Heart left ventricle (tissue), 16 donors: ENCODE measurements at regions not wholly inside any gene's neighbourhood (a gene's known extent, or its start where the extent isn't known, plus 50 kb on each side); places are given as distances from the start of the nearest gene placed in this dataset.
A peak's percentile ranks its signal among the peaks of the same experiment; 100 is the strongest.

Source experiments
- ATAC-seq, 4 donors: fragments of 200-7000 bp; cut with Tn5 transposase; one replicate each; pipeline ENCODE4 v1.9.1; 2020 to 2022; ENCODE audit warnings: moderate library complexity in 4 of 4, mild to moderate bottlenecking in 3 of 4, moderate number of reproducible peaks in 1 of 4
- DNase-seq, 5 donors: peaks; one replicate each; pipeline ENCODE4 v3.0.0-alpha.2; 2020
- H3K27ac ChIP-seq, 12 donors: fragments of 200-600 bp; sonication (generic) in 4 of 12; one replicate each; pipeline versions ENCODE4 v1.5.0 to v1.8.0; 2016 to 2022; ENCODE audit warnings: mild to moderate bottlenecking in 2 of 12
- H3K27me3 ChIP-seq, 9 donors: fragments of 200-600 bp; sonication (generic) in 2 of 9; one replicate each; pipeline versions ENCODE4 v1.5.1 to v1.8.0; 2016 to 2022; ENCODE audit warnings: mild to moderate bottlenecking in 3 of 9
- H3K36me3 ChIP-seq, 9 donors: fragments of 200-600 bp; sonication (generic) in 2 of 9; one replicate each; pipeline versions ENCODE4 v1.5.0 to v1.8.0; 2018 to 2022; ENCODE audit warnings: mild to moderate bottlenecking in 2 of 9
- H3K4me1 ChIP-seq, 12 donors: fragments of 200-600 bp; sonication (generic) in 4 of 12; one replicate each; pipeline versions ENCODE4 v1.5.0 to v1.8.0; 2016 to 2022; ENCODE audit warnings: mild to moderate bottlenecking in 3 of 12
- H3K4me3 ChIP-seq, 12 donors: fragments of 200-600 bp; sonication (generic) in 4 of 12; one replicate each; pipeline versions ENCODE4 v1.5.0 to v1.8.0; 2017 to 2022; ENCODE audit warnings: mild to moderate bottlenecking in 9 of 12, moderate library complexity in 4 of 12
- H3K9me3 ChIP-seq, 12 donors: fragments of 200-600 bp; sonication (generic) in 4 of 12; one replicate each; pipeline versions ENCODE4 v1.5.0 to v1.8.0; 2016 to 2022; ENCODE audit warnings: mild to moderate bottlenecking in 1 of 12
- POLR2A ChIP-seq, 2 donors: fragments of 450-650 bp; IDR thresholded peaks; one replicate each; pipeline ENCODE4 v1.6.1; 2017; ENCODE audit warnings: antibody characterized with exemption in 2 of 2, mild to moderate bottlenecking in 2 of 2, moderate library complexity in 2 of 2
- WGBS, 4 donors: extraction: QIAGEN DNeasy Blood & Tissue Kit in 2 of 4; methylation state at CpG; one replicate each; pipeline versions ENCODE4 v1.1.5 to v1.1.7; 2013 to 2018; 5-methylcytosine and 5-hydroxymethylcytosine counted together
- intact Hi-C, 10 donors: fragments of 100-400 bp; cut with DNase I; formaldehyde crosslinking; loops; one replicate each; pipeline versions ENCODE4 v1.11.1 to v1.14.2; 2022
- TF ChIP-seq, protein P1 (sequence below), 12 donors: fragments of 200-600 bp; sonication (generic) in 4 of 12; IDR thresholded peaks; one replicate each; pipeline versions ENCODE4 v1.5.0 to v1.8.0; 2018 to 2022; ENCODE audit warnings: antibody characterized with exemption in 12 of 12, mild to moderate bottlenecking in 5 of 12
- donor health status: ischemic (EF 13 %, LVEDD 7.1; RV severe dilation, severe dysfunction).
- donor health status: healthy with polysubstance abuse.
- donor health status: DM: no; HTN: yes; CAD: no.
- donor health status: DM: no; HTN: no; CAD: no.
- donor health status: ischemic (EF 25% LVEDD 6.9; RV normal size, moderate dysfunction).
- donor health status: ischemic (EF 25% LVEDD 5.7; RV mildly dilated, moderate dysfunction).
- donor health status: healthy.
- donor health status: DM: yes; HTN: yes; CAD: no.
- donor health status: ischemic (EF 35%, LVEDD 5.7; RV mildly dilated, moderate dysfunction).
- donor health status: nonischemic (EF 11% LVEDD 7.7; RV severe dilation, severe dysfunction).
- donor health status: DM: yes; HTN: yes; CAD: no.
- donor health status: PGD.
- donor health status: ischemic (EF 29% LVEDD 5.4; RV normal size, mild dysfunction).
- donor health status: nonischemic (EF 23%, LVEDD 6.1; RV moderate dilation, normal function).

- WGBS, 4 donors: 51 to 66% (median 58%) methylated on average over 4 of the region's 4 CpGs
- Histone ChIP-seq H3K9me3 (no peaks in the 10 kb centered on the region), H3K27ac (no peak overlapping the region), H3K27me3 (no peaks in the 10 kb centered on the region), H3K4me3 (no peak overlapping the region), H3K36me3 (no peaks in the 10 kb centered on the region), H3K4me1 (no peaks in the 10 kb centered on the region)
- TF ChIP-seq, protein P1, sequence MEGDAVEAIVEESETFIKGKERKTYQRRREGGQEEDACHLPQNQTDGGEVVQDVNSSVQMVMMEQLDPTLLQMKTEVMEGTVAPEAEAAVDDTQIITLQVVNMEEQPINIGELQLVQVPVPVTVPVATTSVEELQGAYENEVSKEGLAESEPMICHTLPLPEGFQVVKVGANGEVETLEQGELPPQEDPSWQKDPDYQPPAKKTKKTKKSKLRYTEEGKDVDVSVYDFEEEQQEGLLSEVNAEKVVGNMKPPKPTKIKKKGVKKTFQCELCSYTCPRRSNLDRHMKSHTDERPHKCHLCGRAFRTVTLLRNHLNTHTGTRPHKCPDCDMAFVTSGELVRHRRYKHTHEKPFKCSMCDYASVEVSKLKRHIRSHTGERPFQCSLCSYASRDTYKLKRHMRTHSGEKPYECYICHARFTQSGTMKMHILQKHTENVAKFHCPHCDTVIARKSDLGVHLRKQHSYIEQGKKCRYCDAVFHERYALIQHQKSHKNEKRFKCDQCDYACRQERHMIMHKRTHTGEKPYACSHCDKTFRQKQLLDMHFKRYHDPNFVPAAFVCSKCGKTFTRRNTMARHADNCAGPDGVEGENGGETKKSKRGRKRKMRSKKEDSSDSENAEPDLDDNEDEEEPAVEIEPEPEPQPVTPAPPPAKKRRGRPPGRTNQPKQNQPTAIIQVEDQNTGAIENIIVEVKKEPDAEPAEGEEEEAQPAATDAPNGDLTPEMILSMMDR (IDR thresholded peaks at IDR 0.05): no peak
- TF ChIP-seq POLR2A (IDR thresholded peaks at IDR 0.05): no peak
- intact Hi-C loops: no loop called here
- DNase-seq (no peak), ATAC-seq (no peak)
These were observed 80.2 kb upstream of the FRMPD4 start for GRCh38 chrX:12058087-12058486.

GRCh38 chrX:12060489-12061260 lies 77.6 kb upstream of the FRMPD4 start:
- H3K4me1 ChIP-seq: no peaks in the 10 kb centered on the region
- WGBS, 4 donors: 72 to 85% (median 81%) methylated on average over 2 of the region's 2 CpGs
- H3K27ac ChIP-seq: no peak overlapping the region
- H3K9me3 ChIP-seq: no peaks in the 10 kb centered on the region
- DNase-seq (no peak), ATAC-seq (no peak)
- no peaks in the 10 kb centered on the region for H3K27me3 ChIP-seq
- H3K4me3 ChIP-seq: no peak overlapping the region
- H3K36me3 ChIP-seq: no peaks in the 10 kb centered on the region
- TF ChIP-seq POLR2A (IDR thresholded peaks at IDR 0.05): no peak
- TF ChIP-seq, protein P1 (IDR thresholded peaks at IDR 0.05): no peak
- intact Hi-C loops: no loop called here

GRCh38 chrX:12065251-12065650 lies 73.0 kb upstream of the FRMPD4 start:
- no peak overlapping the region for H3K4me3 ChIP-seq
- WGBS, 4 donors: 16 to 35% (median 27%) methylated on average over 5 of the region's 5 CpGs
- H3K27ac ChIP-seq: no peak overlapping the region
- H3K36me3 ChIP-seq: no peaks in the 10 kb centered on the region
- H3K9me3 ChIP-seq: no peaks in the 10 kb centered on the region
- no peaks in the 10 kb centered on the region for H3K4me1 ChIP-seq
- DNase-seq: no peak
- intact Hi-C loops: no loop called here
- peak in 1 of 4 donors; percentile 45 for ATAC-seq
- no peaks in the 10 kb centered on the region for H3K27me3 ChIP-seq
- TF ChIP-seq, protein P1 (IDR thresholded peaks at IDR 0.05): no peak

GRCh38 chrX:12076046-12076445 lies 62.2 kb upstream of the FRMPD4 start:
- no peaks in the 10 kb centered on the region for H3K9me3 ChIP-seq
- no peak for TF ChIP-seq POLR2A (IDR thresholded peaks at IDR 0.05)
- TF ChIP-seq, protein P1 (IDR thresholded peaks at IDR 0.05): no peak
- H3K4me3 ChIP-seq: no peak overlapping the region
- peaks cover 0 to 18% (median 0%) of the 10 kb centered on the region in 9 donors for H3K27me3 ChIP-seq
- intact Hi-C loops: loop anchor here in 3 of 10 donors (5.0 to 10.0 kb wide), 3 partner anchors 621 to 629 kb away; no protein-coding TSS in a partner anchor
- ATAC-seq (no peak), DNase-seq (no peak)
- H3K4me1 ChIP-seq: peaks cover 0 to 5% (median 0%) of the 10 kb centered on the region in 12 donors
- no peaks in the 10 kb centered on the region for H3K36me3 ChIP-seq
- H3K27ac ChIP-seq: no peak overlapping the region
- 48 to 52% (median 50%) methylated on average over 5 of the region's 5 CpGs for WGBS, 4 donors
